ENCODE measurements at regions not wholly inside any gene's neighbourhood (a gene's known extent, or its start where the extent isn't known, plus 50 kb on each side); places are given as distances from the start of the nearest gene placed in this dataset.
"Not testable (repeated sequence)": the region's sequence is repeated elsewhere in the genome, so short reads cannot be mapped to it uniquely, and the experiment has no call there.

DNA sequence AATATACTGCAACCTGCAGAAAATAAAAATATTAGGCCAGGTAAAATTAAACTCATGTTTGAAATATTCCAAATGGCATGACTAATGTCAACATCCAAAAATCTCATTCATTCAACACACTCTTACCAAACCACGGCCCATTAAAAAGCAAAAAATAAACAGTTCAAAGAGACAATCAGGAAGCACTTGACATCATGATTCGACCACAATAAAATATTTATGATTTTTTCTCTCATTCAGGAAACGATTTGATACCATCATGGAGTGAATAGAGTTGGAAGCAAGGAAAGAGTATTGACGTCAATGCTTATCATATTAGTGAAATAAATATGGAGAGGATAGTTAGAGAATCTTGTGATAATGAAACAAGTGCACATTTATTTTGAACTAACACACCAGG lies 354.1 kb downstream of the KCNJ2 start:
- H3K27me3 ChIP-seq (ENCODE audit: control insufficient read depth, insufficient read depth, low read length), result no peaks in the 10 kb centered on the region
- TF ChIP-seq, protein P1, sequence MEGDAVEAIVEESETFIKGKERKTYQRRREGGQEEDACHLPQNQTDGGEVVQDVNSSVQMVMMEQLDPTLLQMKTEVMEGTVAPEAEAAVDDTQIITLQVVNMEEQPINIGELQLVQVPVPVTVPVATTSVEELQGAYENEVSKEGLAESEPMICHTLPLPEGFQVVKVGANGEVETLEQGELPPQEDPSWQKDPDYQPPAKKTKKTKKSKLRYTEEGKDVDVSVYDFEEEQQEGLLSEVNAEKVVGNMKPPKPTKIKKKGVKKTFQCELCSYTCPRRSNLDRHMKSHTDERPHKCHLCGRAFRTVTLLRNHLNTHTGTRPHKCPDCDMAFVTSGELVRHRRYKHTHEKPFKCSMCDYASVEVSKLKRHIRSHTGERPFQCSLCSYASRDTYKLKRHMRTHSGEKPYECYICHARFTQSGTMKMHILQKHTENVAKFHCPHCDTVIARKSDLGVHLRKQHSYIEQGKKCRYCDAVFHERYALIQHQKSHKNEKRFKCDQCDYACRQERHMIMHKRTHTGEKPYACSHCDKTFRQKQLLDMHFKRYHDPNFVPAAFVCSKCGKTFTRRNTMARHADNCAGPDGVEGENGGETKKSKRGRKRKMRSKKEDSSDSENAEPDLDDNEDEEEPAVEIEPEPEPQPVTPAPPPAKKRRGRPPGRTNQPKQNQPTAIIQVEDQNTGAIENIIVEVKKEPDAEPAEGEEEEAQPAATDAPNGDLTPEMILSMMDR (IDR thresholded peaks at IDR 0.05; ENCODE audit: low read depth, low read length), result no peak
- ChIA-PET CTCF (interaction anchor here (0.7 kb wide), 1 partner anchor 29 kb away, joined by 9 read pairs; no protein-coding TSS in a partner anchor), POLR2A (no interaction called here)
- no peak for DNase-seq (ENCODE audit: low read depth, low spot score)
- H3K9me3 ChIP-seq (ENCODE audit: control insufficient read depth, insufficient read depth, low read length), result no peaks in the 10 kb centered on the region
- no peak overlapping the region for H3K27ac ChIP-seq (ENCODE audit: low read depth, low read length)
- no peak overlapping the region for H3K4me3 ChIP-seq (ENCODE audit: low read depth, low read length)

DNA sequence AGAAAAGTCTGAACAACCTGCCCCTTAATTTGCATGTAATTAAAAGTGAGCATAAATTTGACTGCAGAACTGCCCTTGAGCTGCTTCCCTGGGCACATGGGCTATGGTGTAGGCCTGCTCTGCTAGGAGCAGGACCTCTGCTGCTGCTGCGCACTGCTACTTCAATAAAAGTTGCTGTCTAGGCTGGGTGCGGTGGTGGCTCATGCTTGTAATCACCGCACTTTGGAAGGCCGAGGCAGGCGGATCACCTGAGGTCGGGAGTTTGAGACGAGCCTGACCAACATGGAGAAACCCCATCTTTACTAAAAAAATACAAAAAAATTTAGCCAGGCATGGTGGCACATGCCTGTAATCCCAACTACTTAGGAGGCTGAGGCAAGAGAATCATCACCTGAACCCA lies 355.7 kb downstream of the KCNJ2 start:
- H3K27ac ChIP-seq (ENCODE audit: low read depth, low read length); H3K4me3 ChIP-seq (ENCODE audit: low read depth, low read length); DNase-seq (ENCODE audit: low read depth, low spot score); POLR2A ChIA-PET; H3K27me3 ChIP-seq (ENCODE audit: control insufficient read depth, insufficient read depth, low read length); H3K9me3 ChIP-seq (ENCODE audit: control insufficient read depth, insufficient read depth, low read length); CTCF ChIA-PET: not testable (repeated sequence)

DNA sequence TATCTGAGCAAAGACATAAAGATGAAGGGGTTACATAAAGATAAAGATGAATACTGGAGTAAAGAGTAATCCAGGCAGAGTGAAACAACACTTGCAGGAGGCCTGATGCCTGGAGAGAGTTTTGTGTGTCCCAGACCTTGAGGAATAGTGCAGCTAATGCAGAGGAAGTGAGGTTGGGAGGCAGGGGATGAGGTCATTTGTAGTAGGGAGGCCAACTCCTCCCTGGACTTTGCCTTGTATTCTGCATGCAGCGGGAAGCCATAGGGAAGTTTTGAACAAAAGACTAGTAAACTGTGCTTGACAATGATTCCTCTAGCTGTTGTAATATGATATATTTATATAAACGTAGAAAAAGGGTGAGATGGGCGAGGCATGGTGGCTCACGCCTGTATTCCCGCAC lies 356.6 kb downstream of the KCNJ2 start:
- POLR2A ChIA-PET, result no interaction called here
- H3K27ac ChIP-seq (ENCODE audit: low read depth, low read length), result no peak overlapping the region
- no peaks in the 10 kb centered on the region for H3K9me3 ChIP-seq (ENCODE audit: control insufficient read depth, insufficient read depth, low read length)
- no peaks in the 10 kb centered on the region for H3K27me3 ChIP-seq (ENCODE audit: control insufficient read depth, insufficient read depth, low read length)
- CTCF ChIA-PET, result no interaction called here
- DNase-seq (ENCODE audit: low read depth, low spot score), result no peak
- TF ChIP-seq, protein P1 (IDR thresholded peaks at IDR 0.05; ENCODE audit: low read depth, low read length), result no peak
- no peak overlapping the region for H3K4me3 ChIP-seq (ENCODE audit: low read depth, low read length)

DNA sequence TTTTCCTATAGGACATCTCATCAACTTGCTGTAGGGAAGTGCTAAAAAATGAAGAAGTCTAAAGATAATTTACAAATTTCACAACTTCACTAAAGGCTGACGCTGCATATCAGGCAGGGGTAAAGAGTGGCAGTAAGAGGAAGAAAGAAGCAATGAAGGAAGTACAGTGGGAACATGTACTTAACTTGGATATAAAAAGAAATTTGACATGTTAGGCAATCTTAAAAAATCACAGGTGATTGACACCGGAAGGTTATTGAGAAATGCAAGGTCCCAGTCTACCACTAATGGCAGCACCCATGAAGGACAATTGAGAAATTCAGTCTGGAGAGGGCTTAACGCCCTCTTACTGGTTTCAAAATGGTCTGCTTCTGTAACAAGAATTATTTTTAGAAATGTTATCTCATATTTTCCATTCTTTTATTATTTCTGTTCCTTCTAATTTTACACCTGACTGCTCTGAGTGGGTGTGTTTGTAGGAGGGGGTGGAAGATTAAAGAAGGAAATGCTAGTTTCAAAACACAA lies 358.1 kb downstream of the KCNJ2 start:
- no peaks in the 10 kb centered on the region for H3K9me3 ChIP-seq (ENCODE audit: control insufficient read depth, insufficient read depth, low read length)
- H3K27ac ChIP-seq (ENCODE audit: low read depth, low read length), result no peak overlapping the region
- TF ChIP-seq, protein P1 (IDR thresholded peaks at IDR 0.05; ENCODE audit: low read depth, low read length), result no peak
- ChIA-PET POLR2A (no interaction called here), CTCF (no interaction called here)
- no peak for DNase-seq (ENCODE audit: low read depth, low spot score)
- H3K27me3 ChIP-seq (ENCODE audit: control insufficient read depth, insufficient read depth, low read length), result no peaks in the 10 kb centered on the region
- no peak overlapping the region for H3K4me3 ChIP-seq (ENCODE audit: low read depth, low read length)

DNA sequence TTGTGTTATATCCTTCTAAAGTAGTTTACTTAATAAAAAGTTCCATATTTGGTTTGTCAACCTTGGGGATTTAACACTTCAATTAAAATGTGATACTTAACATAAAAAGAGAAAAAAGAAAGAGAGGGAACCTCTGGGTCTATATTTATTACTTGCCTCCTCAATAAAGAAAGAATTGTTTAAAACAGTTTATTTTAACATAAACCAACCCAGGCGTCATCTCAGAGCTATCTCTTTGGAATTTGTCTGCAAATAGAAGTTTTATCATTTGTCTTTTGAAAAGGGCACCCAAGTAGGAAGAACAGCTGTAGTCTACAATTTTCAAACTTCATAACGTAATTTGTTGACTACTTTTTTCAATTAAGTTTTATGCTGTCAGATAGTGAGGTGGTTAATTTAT lies 364.1 kb downstream of the KCNJ2 start:
- Histone ChIP-seq H3K9me3 (ENCODE audit: control insufficient read depth, insufficient read depth, low read length) (no peaks in the 10 kb centered on the region), H3K27me3 (ENCODE audit: control insufficient read depth, insufficient read depth, low read length) (no peaks in the 10 kb centered on the region), H3K4me3 (ENCODE audit: low read depth, low read length) (no peak overlapping the region), H3K27ac (ENCODE audit: low read depth, low read length) (no peak overlapping the region)
- TF ChIP-seq, protein P1 (IDR thresholded peaks at IDR 0.05; ENCODE audit: low read depth, low read length), result no peak
- DNase-seq (ENCODE audit: low read depth, low spot score), result no peak
- CTCF ChIA-PET, result no interaction called here
- POLR2A ChIA-PET, result no interaction called here

DNA sequence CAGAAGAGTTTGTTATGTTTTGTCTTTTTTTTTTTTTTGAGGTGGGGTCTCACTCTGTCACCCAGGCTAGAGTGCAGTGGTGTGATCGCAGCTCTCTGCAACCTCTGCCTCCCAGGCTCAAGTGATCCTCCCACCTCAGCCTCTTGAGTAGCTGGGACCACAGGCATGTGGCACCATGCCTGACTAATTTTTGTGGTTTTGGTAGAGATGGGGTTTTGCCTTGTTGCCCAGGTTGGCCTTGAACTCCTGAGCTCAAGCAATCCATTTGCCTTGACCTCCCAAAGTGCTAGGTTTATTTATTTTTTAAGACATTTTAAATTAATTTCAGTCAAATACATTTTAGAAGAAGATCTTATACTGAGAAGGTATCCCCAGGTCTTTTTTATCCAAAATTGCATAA lies 366.7 kb downstream of the KCNJ2 start:
- Histone ChIP-seq H3K27ac (ENCODE audit: low read depth, low read length) (no peak overlapping the region), H3K27me3 (ENCODE audit: control insufficient read depth, insufficient read depth, low read length) (no peaks in the 10 kb centered on the region), H3K4me3 (ENCODE audit: low read depth, low read length) (no peak overlapping the region), H3K9me3 (ENCODE audit: control insufficient read depth, insufficient read depth, low read length) (no peaks in the 10 kb centered on the region)
- no peak for DNase-seq (ENCODE audit: low read depth, low spot score)
- CTCF ChIA-PET, result no interaction called here
- TF ChIP-seq, protein P1 (IDR thresholded peaks at IDR 0.05; ENCODE audit: low read depth, low read length), result no peak
- POLR2A ChIA-PET, result no interaction called here

Measured in AG04450 (cell line).